ENCODE measurements at regions not wholly inside any gene's neighbourhood (a gene's known extent, or its start where the extent isn't known, plus 50 kb on each side); places are given as distances from the start of the nearest gene placed in this dataset.

- H3K9ac ChIP-seq (ENCODE audit: low read depth, low read length): no peak overlapping the region
- H2AFZ ChIP-seq (ENCODE audit: low read depth, low read length): no peak overlapping the region
- no peak for ATAC-seq (ENCODE audit: insufficient read depth, low read depth)
Observed at GRCh38 chr13:106349080-106349931, 186.2 kb downstream of the EFNB2 start.

GRCh38 chr13:106348075-106348840, 187.2 kb downstream of the EFNB2 start:
- Histone ChIP-seq H3K4me3 (ENCODE audit: low read depth in 1 of 2, low read length in 2 of 2) (no peak overlapping the region), H4K20me1 (ENCODE audit: insufficient read depth, low read length) (no peaks in the 10 kb centered on the region), H3K9me3 (ENCODE audit: insufficient read depth, low read length, severe bottlenecking) (no peaks in the 10 kb centered on the region), H3K27ac (ENCODE audit: low read length) (no peak overlapping the region), H2AFZ (ENCODE audit: low read depth, low read length) (no peak overlapping the region), H3K4me1 (ENCODE audit: insufficient read depth, low read length) (no peaks in the 10 kb centered on the region), H3K27me3 (ENCODE audit: insufficient read depth, low read length, poor library complexity) (no peaks in the 10 kb centered on the region), H3K9ac (ENCODE audit: low read depth, low read length) (no peak overlapping the region), H3K4me2 (ENCODE audit: insufficient read depth, low read length) (no peak overlapping the region), H3K36me3 (ENCODE audit: insufficient read depth, low read length) (no peaks in the 10 kb centered on the region), H3K79me2 (ENCODE audit: insufficient read depth, low read length) (no peaks in the 10 kb centered on the region)
- TF ChIP-seq EZH2 (IDR thresholded peaks at IDR 0.05; ENCODE audit: borderline replicate concordance, low read depth, low read length, severe bottlenecking): no peak
- no peak for TF ChIP-seq CTCF (IDR thresholded peaks at IDR 0.05; ENCODE audit: borderline replicate concordance, extremely low read depth, low read length, poor library complexity, severe bottlenecking)
- ATAC-seq (ENCODE audit: insufficient read depth, low read depth): no peak
- no peak for DNase-seq

More at GRCh38 chr13:106349080-106349931, 186.2 kb downstream of the EFNB2 start:
- Histone ChIP-seq H3K27me3 (ENCODE audit: insufficient read depth, low read length, poor library complexity) (no peaks in the 10 kb centered on the region), H3K9me3 (ENCODE audit: insufficient read depth, low read length, severe bottlenecking) (no peaks in the 10 kb centered on the region), H3K4me1 (ENCODE audit: insufficient read depth, low read length) (no peaks in the 10 kb centered on the region), H3K27ac (ENCODE audit: low read length) (no peak overlapping the region), H3K79me2 (ENCODE audit: insufficient read depth, low read length) (no peaks in the 10 kb centered on the region), H3K36me3 (ENCODE audit: insufficient read depth, low read length) (no peaks in the 10 kb centered on the region), H3K4me3 (ENCODE audit: low read depth in 1 of 2, low read length in 2 of 2) (no peak overlapping the region), H3K4me2 (ENCODE audit: insufficient read depth, low read length) (no peak overlapping the region), H4K20me1 (ENCODE audit: insufficient read depth, low read length) (no peaks in the 10 kb centered on the region)
- TF ChIP-seq CTCF (IDR thresholded peaks at IDR 0.05; ENCODE audit: borderline replicate concordance, extremely low read depth, low read length, poor library complexity, severe bottlenecking): no peak
- no peak for TF ChIP-seq EZH2 (IDR thresholded peaks at IDR 0.05; ENCODE audit: borderline replicate concordance, low read depth, low read length, severe bottlenecking)
- DNase-seq: no peak

GRCh38 chr13:106344342-106344741, 191.1 kb downstream of the EFNB2 start:
- H4K20me1 ChIP-seq (ENCODE audit: insufficient read depth, low read length): no peaks in the 10 kb centered on the region
- H3K4me2 ChIP-seq (ENCODE audit: insufficient read depth, low read length): no peak overlapping the region
- H3K4me3 ChIP-seq (ENCODE audit: low read depth in 1 of 2, low read length in 2 of 2): no peak overlapping the region
- ATAC-seq (ENCODE audit: insufficient read depth, low read depth): no peak
- no peaks in the 10 kb centered on the region for H3K36me3 ChIP-seq (ENCODE audit: insufficient read depth, low read length)
- H3K9ac ChIP-seq (ENCODE audit: low read depth, low read length): no peak overlapping the region
- H3K79me2 ChIP-seq (ENCODE audit: insufficient read depth, low read length): no peaks in the 10 kb centered on the region
- H3K27ac ChIP-seq (ENCODE audit: low read length): no peak overlapping the region
- H2AFZ ChIP-seq (ENCODE audit: low read depth, low read length): no peak overlapping the region
- peaks cover 13% of the 10 kb centered on the region for H3K9me3 ChIP-seq (ENCODE audit: insufficient read depth, low read length, severe bottlenecking)
- TF ChIP-seq EZH2 (IDR thresholded peaks at IDR 0.05; ENCODE audit: borderline replicate concordance, low read depth, low read length, severe bottlenecking): no peak
- no peak for TF ChIP-seq CTCF (IDR thresholded peaks at IDR 0.05; ENCODE audit: borderline replicate concordance, extremely low read depth, low read length, poor library complexity, severe bottlenecking)
- no peaks in the 10 kb centered on the region for H3K4me1 ChIP-seq (ENCODE audit: insufficient read depth, low read length)
- no peaks in the 10 kb centered on the region for H3K27me3 ChIP-seq (ENCODE audit: insufficient read depth, low read length, poor library complexity)
- no peak for DNase-seq
